Endothelial cell of umbilical vein (primary cell): ENCODE measurements at regions not wholly inside any gene's neighbourhood (a gene's known extent, or its start where the extent isn't known, plus 50 kb on each side); places are given as distances from the start of the nearest gene placed in this dataset.

Source experiments
- BruUV-seq: library from RNA; stranded (reverse); fragments of 400-500 nt; replicated peaks from 2 replicates; lab custom pipeline; 2021; lab: Mats Ljungman, UMichigan
- CTCF ChIA-PET: fragments of 300-600, 350-600 bp; sonication (Branson Sonifier 250); formaldehyde crosslinking; loops from one replicate; lab custom pipeline; 2021; ENCODE audit warnings: antibody characterized with exemption, inconsistent platforms; lab: Charles Lee
- POLR2A ChIA-PET: fragments of 300-600, 350-600 bp; sonication (Branson Sonifier 250); formaldehyde crosslinking; loops from one replicate; lab custom pipeline; 2021; ENCODE audit warnings: antibody characterized with exemption, inconsistent platforms; lab: Charles Lee
- DNase-seq: peaks from one replicate; pipeline ENCODE4 v3.0.0-alpha.2; 2011; ENCODE audit warnings: low read depth, low spot score
- FAIRE-seq: peaks from 2 replicates; lab custom pipeline; 2011; peaks lifted over from hg19 to GRCh38; lab: Jason Lieb, UNC
- H2AFZ ChIP-seq: 2 replicates; pipeline ENCODE4 v1.6.0; 2012; ENCODE audit warnings: low read depth, low read length, control low read depth, inconsistent platforms
- H3K27ac ChIP-seq: 2 replicates; pipeline ENCODE4 v1.5.1; 2011; ENCODE audit warnings: low read depth, mild to moderate bottlenecking, control low read depth, low read length, moderate library complexity; ENCODE audit not compliant: insufficient read depth
- H3K27me3 ChIP-seq, 2 experiments: 2 replicates each; pipeline versions ENCODE4 v1.6.0 to v1.6.1; 2011; ENCODE audit warnings: low read length in 2 of 2, mixed read lengths in 1 of 2; ENCODE audit not compliant: control insufficient read depth in 2 of 2, insufficient read depth in 2 of 2
- H3K36me3 ChIP-seq, 2 experiments: 2 replicates in 1 of 2; 3 replicates in 1 of 2; pipeline ENCODE4 v1.5.1; 2011; ENCODE audit warnings: low read length in 2 of 2, mild to moderate bottlenecking in 1 of 2, moderate library complexity in 1 of 2; ENCODE audit not compliant: control insufficient read depth in 2 of 2, insufficient read depth in 2 of 2; ENCODE audit errors: extremely low read depth in 1 of 2
- H3K4me1 ChIP-seq: 3 replicates; pipeline ENCODE4 v1.5.1; 2011; ENCODE audit warnings: mild to moderate bottlenecking, low read length; ENCODE audit not compliant: control insufficient read depth, insufficient read depth; ENCODE audit errors: extremely low read depth
- H3K4me2 ChIP-seq: 2 replicates; pipeline ENCODE4 v1.6.1; 2011; ENCODE audit warnings: low read length, control low read depth, mixed read lengths; ENCODE audit not compliant: insufficient read depth
- H3K4me3 ChIP-seq, 3 experiments: fragments of 200-600 bp in 1 of 3; sonication (generic), shearing (Covaris generic) in 1 of 3; replicated peaks in 1 of 3; 2 replicates each; pipeline ENCODE4 v1.5.1; 2011 to 2016; ENCODE audit warnings: control low read depth in 3 of 3, low read length in 3 of 3, mild to moderate bottlenecking in 2 of 3, inconsistent platforms in 1 of 3, low read depth in 1 of 3, moderate library complexity in 1 of 3; ENCODE audit not compliant: insufficient read depth in 1 of 3
- H3K79me2 ChIP-seq: 2 replicates; pipeline ENCODE4 v1.6.0; 2012; ENCODE audit warnings: low read length, inconsistent platforms; ENCODE audit not compliant: control insufficient read depth, insufficient read depth
- H3K9ac ChIP-seq: replicated peaks from 2 replicates; pipeline ENCODE3; 2011; ENCODE audit warnings: low read length, control low read depth; ENCODE audit not compliant: insufficient read depth; ENCODE audit errors: extremely low read depth
- H3K9me1 ChIP-seq: replicated peaks from 3 replicates; pipeline ENCODE4 v1.6.0; 2011; ENCODE audit warnings: mild to moderate bottlenecking, low read length; ENCODE audit not compliant: control insufficient read depth, insufficient read depth; ENCODE audit errors: extremely low read depth
- H3K9me3 ChIP-seq: replicated peaks from 2 replicates; pipeline ENCODE4 v1.5.1; 2012; ENCODE audit warnings: low read length, inconsistent platforms; ENCODE audit not compliant: control insufficient read depth, insufficient read depth
- H4K20me1 ChIP-seq: replicated peaks from 2 replicates; pipeline ENCODE3; 2011; ENCODE audit warnings: mild to moderate bottlenecking, low read length; ENCODE audit not compliant: control insufficient read depth, insufficient read depth; ENCODE audit errors: extremely low read depth
- CTCF ChIP-seq, 2 donors: IDR thresholded peaks; 1 replicate in 1 of 2; 2 replicates in 1 of 2; pipeline ENCODE4 v1.5.1; 2011; ENCODE audit warnings: low read length in 2 of 2, mild to moderate bottlenecking in 2 of 2, moderate library complexity in 2 of 2, control low read depth in 1 of 2, inconsistent platforms in 1 of 2, low read depth in 1 of 2; ENCODE audit not compliant: insufficient read depth in 1 of 2; ENCODE audit errors: extremely low read depth in 1 of 2
- EZH2 ChIP-seq: IDR thresholded peaks from 2 replicates; pipeline ENCODE4 v1.6.1; 2012; ENCODE audit warnings: borderline replicate concordance, low read depth, mild to moderate bottlenecking, moderate library complexity, low read length, inconsistent platforms; ENCODE audit not compliant: severe bottlenecking
- FOS ChIP-seq: IDR thresholded peaks from 2 replicates; pipeline ENCODE4 v1.6.1; 2011; ENCODE audit warnings: mild to moderate bottlenecking, low read length, moderate library complexity, borderline replicate concordance; ENCODE audit not compliant: insufficient read depth
- GATA2 ChIP-seq: IDR thresholded peaks from 2 replicates; pipeline ENCODE4 v1.7.0; 2011; ENCODE audit warnings: low read depth, mild to moderate bottlenecking, moderate library complexity, mixed read lengths, low read length; ENCODE audit not compliant: insufficient read length, insufficient read depth
- JUN ChIP-seq: IDR thresholded peaks from 2 replicates; pipeline ENCODE4 v1.6.1; 2011; ENCODE audit warnings: borderline replicate concordance, low read depth; ENCODE audit not compliant: insufficient read length, insufficient read depth
- MAX ChIP-seq: IDR thresholded peaks from 2 replicates; pipeline ENCODE4 v1.6.1; 2011; ENCODE audit not compliant: insufficient read depth, insufficient read length
- MYC ChIP-seq: IDR thresholded peaks from one replicate; pipeline ENCODE4 v1.6.1; 2011; ENCODE audit warnings: mild to moderate bottlenecking, low read depth, low read length
- POLR2A ChIP-seq: IDR thresholded peaks from 2 replicates; pipeline ENCODE4 v1.6.1; 2012; ENCODE audit warnings: low read depth, mild to moderate bottlenecking, control low read depth, low read length
- POLR2AphosphoS5 ChIP-seq: IDR thresholded peaks from 2 replicates; pipeline ENCODE4 v1.6.1; 2012; ENCODE audit warnings: low read depth, mild to moderate bottlenecking, control low read depth, low read length, moderate library complexity; ENCODE audit not compliant: insufficient read depth
- dilution Hi-C: fragments of 300-500 bp; cut with MboI; formaldehyde crosslinking; loops from one replicate; pipeline ENCODE4 v1.15.0; 2019; ENCODE audit warnings: low sequenced_read_pairs; ENCODE audit not compliant: extremely low pct_ligation_motif_present
- intact Hi-C: fragments of 100-400 bp; cut with micrococcal nuclease; formaldehyde crosslinking; loops from one replicate; pipeline ENCODE4 v1.10.0; 2022

DNA sequence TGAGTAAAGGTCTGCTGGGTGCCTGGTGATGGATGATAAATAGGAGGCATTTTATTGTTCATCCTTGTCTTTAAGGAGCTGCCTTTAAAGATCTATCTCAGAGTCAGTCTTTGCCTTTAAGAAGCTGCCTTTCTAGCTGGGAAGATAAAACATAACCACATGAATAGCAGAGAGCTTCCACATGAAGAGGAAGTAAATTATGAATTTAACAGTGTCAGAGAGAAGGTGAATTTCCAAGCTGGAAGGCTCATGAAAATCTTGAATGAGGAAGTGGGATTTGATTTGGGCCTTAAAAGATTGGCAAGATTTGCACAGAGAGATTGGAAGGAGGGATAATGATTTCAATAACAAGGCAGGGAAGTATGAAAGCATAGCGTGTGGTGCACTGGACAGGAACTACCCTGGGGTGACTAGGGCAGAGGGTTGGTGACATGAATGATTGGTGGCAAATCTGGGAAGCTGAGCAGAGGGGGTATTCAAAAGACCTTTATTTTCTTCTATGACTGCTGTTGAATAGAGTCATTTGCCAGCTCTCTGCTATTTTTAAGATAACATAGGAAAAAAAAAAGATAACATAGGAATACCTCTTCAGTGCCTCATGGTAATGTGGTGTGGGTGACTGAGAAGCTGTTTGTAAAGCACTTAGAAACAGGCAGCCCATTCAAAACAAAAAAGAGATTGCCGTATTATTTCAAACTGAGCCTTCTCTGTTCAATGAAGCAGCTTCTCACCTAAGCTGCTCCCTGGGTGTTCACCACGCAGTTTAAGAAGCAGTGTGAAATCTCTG is 591.6 kb downstream of the PKHD1 start:
- DNase-seq = no peak
- no peak overlapping the region for H3K9ac ChIP-seq
- no TSS peak for BruUV-seq
- no peaks in the 10 kb centered on the region for H4K20me1 ChIP-seq
- POLR2A ChIA-PET = no interaction called here
- no peaks in the 10 kb centered on the region for H3K79me2 ChIP-seq
- intact Hi-C loops = no loop called here
- no peaks in the 10 kb centered on the region for H3K27me3 ChIP-seq
- peaks cover 7% of the 10 kb centered on the region for H3K9me3 ChIP-seq
- TF ChIP-seq MYC (no peak), JUN (no peak)
- H3K27ac ChIP-seq = no peak overlapping the region
- dilution Hi-C loops = no loop called here
- no peaks in the 10 kb centered on the region for H3K36me3 ChIP-seq
- no peak for FAIRE-seq
- H3K4me1 ChIP-seq = no peaks in the 10 kb centered on the region
- H2AFZ ChIP-seq = no peak overlapping the region
- no peak overlapping the region for H3K4me2 ChIP-seq
- H3K9me1 ChIP-seq = no peaks in the 10 kb centered on the region
- CTCF ChIA-PET = no interaction called here
- no peak overlapping the region for H3K4me3 ChIP-seq

GRCh38 chr6:51502996-51503395 is 584.4 kb downstream of the PKHD1 start:
- FAIRE-seq = no peak
- CTCF ChIA-PET = no interaction called here
- dilution Hi-C loops = no loop called here

More at GRCh38 chr6:51502996-51503395, 584.4 kb downstream of the PKHD1 start:
- Histone ChIP-seq H3K4me2 (no peak overlapping the region), H2AFZ (no peak overlapping the region), H3K36me3 (no peaks in the 10 kb centered on the region), H3K9ac (no peak overlapping the region), H4K20me1 (no peaks in the 10 kb centered on the region), H3K4me1 (no peaks in the 10 kb centered on the region), H3K9me1 (no peaks in the 10 kb centered on the region), H3K9me3 (peaks cover 3% of the 10 kb centered on the region), H3K79me2 (no peaks in the 10 kb centered on the region), H3K27ac (no peak overlapping the region), H3K4me3 (no peak overlapping the region), H3K27me3 (no peaks in the 10 kb centered on the region)
- TF ChIP-seq MYC (no peak), POLR2AphosphoS5 (no peak), CTCF (IDR thresholded peaks at IDR 0.05; ENCODE audit: extremely low read depth in 1 of 2, insufficient read depth in 1 of 2, low read depth in 1 of 2, low read length in 2 of 2) (no peak), FOS (no peak), MAX (no peak), POLR2A (no peak), GATA2 (no peak), JUN (no peak), EZH2 (no peak)
- intact Hi-C loops = no loop called here
- BruUV-seq = no TSS peak
- POLR2A ChIA-PET = no interaction called here
- no peak for DNase-seq
